ENCODE measurements at regions not wholly inside any gene's neighbourhood (a gene's known extent, or its start where the extent isn't known, plus 50 kb on each side); places are given as distances from the start of the nearest gene placed in this dataset.
A peak's percentile ranks its signal among the peaks of the same experiment; 100 is the strongest.

- no peak for DNase-seq (ENCODE audit: low read depth)
These were observed 465.1 kb upstream of the SLIT2 start for GRCh38 chr4:19786616-19787015.

GRCh38 chr4:19783667-19784223 is 468.0 kb upstream of the SLIT2 start:
- no peak for DNase-seq (ENCODE audit: low read depth)

DNA sequence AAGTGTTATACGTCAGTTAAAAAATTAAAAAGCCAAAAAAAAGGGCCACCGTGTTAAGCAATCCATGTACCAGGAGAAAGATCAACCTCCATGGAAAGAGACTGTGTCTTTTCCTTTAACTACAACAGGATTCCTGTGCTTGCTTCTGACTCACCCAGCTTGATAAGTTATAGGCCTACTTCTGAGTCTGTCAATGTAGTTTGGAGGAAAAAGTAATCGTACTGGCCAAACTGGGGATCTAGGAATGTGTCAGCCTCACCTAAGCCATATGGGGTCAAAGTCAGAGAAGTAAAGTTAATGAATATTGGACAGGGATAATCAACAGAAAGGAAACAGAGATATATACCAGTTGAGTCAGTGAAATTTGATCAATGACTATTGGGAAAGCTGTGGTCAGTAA is 470.8 kb upstream of the SLIT2 start:
- peak; percentile 74 for DNase-seq (ENCODE audit: low read depth)

DNA sequence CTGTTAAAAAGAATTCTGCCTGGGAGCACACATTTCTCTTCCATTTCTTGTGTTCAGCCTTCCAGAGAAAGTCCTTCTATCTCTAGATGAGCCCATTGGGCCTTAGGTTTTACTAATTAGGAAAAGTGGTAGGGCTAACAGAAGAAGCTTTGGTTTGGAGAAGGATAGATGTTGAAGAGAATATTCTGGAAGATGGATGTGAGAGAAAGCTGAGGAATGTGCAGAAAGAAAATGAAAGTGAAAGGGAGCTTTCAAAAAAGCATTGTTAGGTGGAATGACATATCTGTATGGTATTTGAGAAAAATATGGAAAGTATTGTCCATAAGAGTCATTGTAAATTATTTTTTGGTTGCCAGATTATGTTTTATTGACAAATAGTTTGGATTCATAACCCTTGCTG is 474.8 kb upstream of the SLIT2 start:
- peak; percentile 44 for DNase-seq (ENCODE audit: low read depth)

- DNase-seq (ENCODE audit: low read depth), result peak; percentile 100
These were observed 475.7 kb upstream of the SLIT2 start for GRCh38 chr4:19776021-19776459.

- peak; percentile 29 for DNase-seq (ENCODE audit: low read depth)
These were observed 476.9 kb upstream of the SLIT2 start for GRCh38 chr4:19774690-19775256.

DNA sequence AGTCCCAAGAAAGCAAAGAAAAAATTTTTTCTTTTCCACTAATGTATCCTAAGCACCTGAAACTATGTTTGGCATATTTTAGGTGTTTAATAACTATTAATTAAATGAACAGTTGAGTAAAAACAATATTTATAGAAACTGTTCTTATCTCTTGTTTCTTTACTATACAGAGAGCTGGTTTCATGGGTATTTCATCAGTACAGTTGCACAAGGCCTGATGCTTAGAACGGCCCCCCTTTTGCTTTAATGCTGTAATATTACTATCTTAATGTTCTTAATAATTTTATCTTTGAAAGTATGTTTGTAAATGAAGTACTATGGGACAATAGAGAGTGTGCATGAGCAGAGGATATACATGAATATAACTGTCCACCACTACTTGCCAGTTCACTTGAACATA is 479.1 kb upstream of the SLIT2 start:
- no peak for DNase-seq (ENCODE audit: low read depth)

DNA sequence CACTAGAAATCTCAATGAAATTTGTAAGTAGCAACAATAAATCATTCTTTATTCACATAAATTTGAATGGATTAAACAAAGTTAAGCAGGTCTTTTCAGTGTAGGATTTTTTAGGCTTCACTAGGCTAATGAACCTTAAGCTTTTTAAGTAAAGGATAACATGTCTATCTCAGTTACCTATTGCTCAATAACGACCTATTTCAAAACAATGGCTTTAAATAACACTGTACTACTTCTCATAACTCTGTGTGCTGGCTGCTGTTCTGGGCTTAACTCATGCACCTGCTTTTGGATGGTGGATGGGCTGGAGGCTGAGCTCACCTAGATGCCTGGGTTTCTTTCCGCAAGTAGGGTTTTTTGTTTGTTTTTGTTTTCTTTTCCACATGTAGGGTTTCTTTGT is 495.0 kb upstream of the SLIT2 start:
- peak; percentile 71 for DNase-seq (ENCODE audit: low read depth)

GRCh38 chr4:19752599-19752998 is 499.1 kb upstream of the SLIT2 start:
- DNase-seq (ENCODE audit: low read depth), result no peak

- peak; percentile 94 for DNase-seq (ENCODE audit: low read depth)
These were observed 502.9 kb upstream of the SLIT2 start for GRCh38 chr4:19748519-19749479.

DNA sequence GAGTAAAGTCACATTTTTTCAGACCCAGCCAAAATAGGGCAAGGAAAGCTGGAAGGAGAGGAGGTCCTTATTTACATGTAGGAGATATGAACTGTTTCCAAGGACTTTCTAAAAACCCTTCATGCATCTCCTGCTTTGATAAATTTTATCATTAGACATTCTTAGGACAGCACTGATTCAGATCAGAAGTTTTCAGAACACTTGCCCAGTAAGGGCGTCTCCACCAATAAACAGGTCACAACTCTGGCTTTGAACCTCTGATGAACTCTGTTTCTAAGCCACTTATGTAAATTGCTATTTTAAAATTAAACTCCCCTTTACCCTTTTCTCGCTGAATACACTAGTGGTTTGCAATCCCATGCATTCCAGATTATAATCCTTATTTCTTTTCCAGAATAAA is 505.3 kb upstream of the SLIT2 start:
- no peak for DNase-seq (ENCODE audit: low read depth)

GRCh38 chr4:19743115-19743638 is 508.5 kb upstream of the SLIT2 start:
- DNase-seq (ENCODE audit: low read depth), result no peak

DNA sequence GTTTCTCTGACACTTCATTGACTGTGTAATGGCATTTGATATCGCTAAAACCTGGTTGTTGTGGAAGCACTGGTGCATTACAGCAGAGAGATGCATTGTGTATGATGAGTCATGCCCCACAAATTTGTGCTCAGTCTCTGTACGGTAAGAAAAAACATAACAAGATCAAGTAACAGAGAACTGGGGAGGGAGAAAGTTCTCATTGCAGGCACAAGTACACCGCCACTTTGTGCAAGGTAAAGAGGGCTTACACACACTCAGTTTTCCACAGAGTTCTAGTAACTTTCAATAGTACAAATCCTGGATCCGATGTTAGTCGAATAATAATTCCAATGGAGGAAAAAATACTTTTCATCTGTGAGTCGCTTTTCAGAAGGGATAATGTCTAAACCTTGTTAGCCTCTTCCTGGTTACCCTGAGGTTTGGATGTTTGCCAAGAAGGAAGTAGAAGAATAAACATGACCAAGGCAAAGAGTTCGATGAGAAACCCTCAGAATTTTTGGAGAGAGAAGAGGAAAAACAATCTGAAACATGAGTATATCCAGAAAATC is 512.5 kb upstream of the SLIT2 start:
- peak; percentile 99 for DNase-seq (ENCODE audit: low read depth)

DNA sequence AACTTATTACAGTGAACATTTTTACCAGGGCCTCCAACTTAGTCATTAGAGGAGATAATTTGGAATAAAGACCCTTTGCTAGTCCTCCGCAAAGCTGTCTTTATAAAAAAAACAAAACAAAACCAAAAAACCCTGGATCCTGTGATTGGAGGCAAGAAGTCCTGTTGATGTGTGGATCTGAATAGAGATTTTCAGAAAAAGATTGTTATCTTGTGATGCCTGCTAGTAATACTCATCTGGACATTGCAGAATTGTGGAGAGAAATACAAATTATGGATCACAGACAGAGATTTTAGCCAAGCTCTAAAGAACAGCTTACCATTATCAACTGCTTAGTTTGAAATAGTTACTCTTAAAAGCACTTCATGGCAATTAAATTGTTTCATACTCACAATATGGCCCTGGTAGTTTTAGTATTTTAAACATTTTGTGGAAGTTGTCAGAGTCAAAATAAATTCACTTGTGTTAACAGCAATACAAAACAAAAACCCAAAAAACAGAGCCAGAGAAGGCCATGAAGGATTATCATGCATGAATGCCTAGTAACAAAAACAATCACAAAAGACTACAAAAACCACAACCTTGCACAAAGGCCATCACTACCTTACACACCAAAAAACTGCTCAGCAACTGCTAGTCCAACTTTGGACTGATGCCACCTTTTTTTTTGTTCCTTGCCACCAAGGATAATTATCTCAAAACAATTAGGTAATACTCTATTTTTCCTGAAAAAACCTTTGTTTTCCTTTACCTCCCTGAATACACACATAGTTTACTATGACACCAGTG is 514.5 kb upstream of the SLIT2 start:
- peak; percentile 84 for DNase-seq (ENCODE audit: low read depth)

GRCh38 chr4:19735012-19735411 is 516.7 kb upstream of the SLIT2 start:
- peak; percentile 68 for DNase-seq (ENCODE audit: low read depth)

GRCh38 chr4:19729886-19730651 is 521.6 kb upstream of the SLIT2 start:
- no peak for DNase-seq (ENCODE audit: low read depth)

- DNase-seq (ENCODE audit: low read depth), result no peak
These were observed 522.9 kb upstream of the SLIT2 start for GRCh38 chr4:19728773-19729172.

- no peak for DNase-seq (ENCODE audit: low read depth)
These were observed 524.6 kb upstream of the SLIT2 start for GRCh38 chr4:19727141-19727540.

DNA sequence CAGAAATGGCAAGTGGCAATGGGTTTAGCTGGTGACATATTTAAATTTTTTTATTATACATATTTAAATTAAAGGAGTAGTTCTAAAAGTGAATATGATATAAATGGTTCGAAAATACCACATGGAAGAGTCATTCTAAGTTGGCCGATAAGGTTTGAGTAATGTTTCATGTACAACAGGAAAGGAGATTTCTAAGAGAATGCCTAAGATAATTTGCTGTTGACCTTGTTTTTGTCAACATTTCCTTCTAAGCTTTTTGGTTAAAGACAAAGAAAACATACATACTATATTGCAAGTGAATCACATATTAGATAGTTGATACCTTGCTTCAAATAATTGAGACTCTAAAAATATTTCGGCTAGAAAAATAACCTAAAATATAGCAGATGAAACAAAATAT is 526.6 kb upstream of the SLIT2 start:
- DNase-seq (ENCODE audit: low read depth), result no peak

GRCh38 chr4:19722404-19722803 is 529.3 kb upstream of the SLIT2 start:
- DNase-seq (ENCODE audit: low read depth), result peak; percentile 63

- no peak for DNase-seq (ENCODE audit: low read depth)
These were observed 530.1 kb upstream of the SLIT2 start for GRCh38 chr4:19721587-19721986.
